ENCODE measurements at regions not wholly inside any gene's neighbourhood (a gene's known extent, or its start where the extent isn't known, plus 50 kb on each side); places are given as distances from the start of the nearest gene placed in this dataset.

DNA sequence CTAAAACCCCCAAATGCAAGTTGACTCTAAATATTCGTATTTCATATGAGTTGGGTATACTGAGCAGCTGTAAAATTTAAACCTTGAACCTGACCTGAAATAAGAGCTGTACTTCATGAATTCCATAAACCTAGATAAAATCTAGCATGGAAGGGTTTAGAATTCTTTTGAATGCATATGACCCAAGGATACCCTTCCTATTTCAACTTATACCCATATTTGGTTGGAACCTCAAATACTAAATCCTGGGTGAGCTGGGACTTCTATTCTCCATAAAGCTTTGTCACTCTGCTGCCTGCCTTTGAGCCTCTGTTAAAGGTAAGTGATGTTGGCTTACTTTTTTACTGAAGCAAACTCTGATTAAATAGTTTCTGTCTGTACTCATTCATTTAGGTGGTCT, 994.6 kb downstream of the SUCLG1 start (continued):
- TF ChIP-seq, protein P1, sequence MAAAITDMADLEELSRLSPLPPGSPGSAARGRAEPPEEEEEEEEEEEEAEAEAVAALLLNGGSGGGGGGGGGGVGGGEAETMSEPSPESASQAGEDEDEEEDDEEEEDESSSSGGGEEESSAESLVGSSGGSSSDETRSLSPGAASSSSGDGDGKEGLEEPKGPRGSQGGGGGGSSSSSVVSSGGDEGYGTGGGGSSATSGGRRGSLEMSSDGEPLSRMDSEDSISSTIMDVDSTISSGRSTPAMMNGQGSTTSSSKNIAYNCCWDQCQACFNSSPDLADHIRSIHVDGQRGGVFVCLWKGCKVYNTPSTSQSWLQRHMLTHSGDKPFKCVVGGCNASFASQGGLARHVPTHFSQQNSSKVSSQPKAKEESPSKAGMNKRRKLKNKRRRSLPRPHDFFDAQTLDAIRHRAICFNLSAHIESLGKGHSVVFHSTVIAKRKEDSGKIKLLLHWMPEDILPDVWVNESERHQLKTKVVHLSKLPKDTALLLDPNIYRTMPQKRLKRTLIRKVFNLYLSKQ (tag by site-specific recombination; IDR thresholded peaks at IDR 0.05; ENCODE audit: borderline replicate concordance) = no peak
- TF ChIP-seq REPIN1 (tag by site-specific recombination; IDR thresholded peaks at IDR 0.05; ENCODE audit: low read depth) = no peak
- TF ChIP-seq ZNF157 (tag by site-specific recombination; IDR thresholded peaks at IDR 0.05) = no peak
- no peak for TF ChIP-seq ZNF777 (tag by site-specific recombination; IDR thresholded peaks at IDR 0.05; ENCODE audit: borderline replicate concordance)
- TF ChIP-seq ZNF521 (tag by site-specific recombination; IDR thresholded peaks at IDR 0.05) = no peak
- TF ChIP-seq ZNF202 (tag by site-specific recombination; IDR thresholded peaks at IDR 0.05; ENCODE audit: borderline replicate concordance) = no peak
- no peak for TF ChIP-seq ZNF610 (tag by site-specific recombination; IDR thresholded peaks at IDR 0.05; ENCODE audit: borderline replicate concordance)
- TF ChIP-seq, protein P2, sequence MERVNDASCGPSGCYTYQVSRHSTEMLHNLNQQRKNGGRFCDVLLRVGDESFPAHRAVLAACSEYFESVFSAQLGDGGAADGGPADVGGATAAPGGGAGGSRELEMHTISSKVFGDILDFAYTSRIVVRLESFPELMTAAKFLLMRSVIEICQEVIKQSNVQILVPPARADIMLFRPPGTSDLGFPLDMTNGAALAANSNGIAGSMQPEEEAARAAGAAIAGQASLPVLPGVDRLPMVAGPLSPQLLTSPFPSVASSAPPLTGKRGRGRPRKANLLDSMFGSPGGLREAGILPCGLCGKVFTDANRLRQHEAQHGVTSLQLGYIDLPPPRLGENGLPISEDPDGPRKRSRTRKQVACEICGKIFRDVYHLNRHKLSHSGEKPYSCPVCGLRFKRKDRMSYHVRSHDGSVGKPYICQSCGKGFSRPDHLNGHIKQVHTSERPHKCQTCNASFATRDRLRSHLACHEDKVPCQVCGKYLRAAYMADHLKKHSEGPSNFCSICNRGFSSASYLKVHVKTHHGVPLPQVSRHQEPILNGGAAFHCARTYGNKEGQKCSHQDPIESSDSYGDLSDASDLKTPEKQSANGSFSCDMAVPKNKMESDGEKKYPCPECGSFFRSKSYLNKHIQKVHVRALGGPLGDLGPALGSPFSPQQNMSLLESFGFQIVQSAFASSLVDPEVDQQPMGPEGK (tag by site-specific recombination; IDR thresholded peaks at IDR 0.05) = no peak
- no peak for TF ChIP-seq KLF7 (tag by site-specific recombination; IDR thresholded peaks at IDR 0.05; ENCODE audit: borderline replicate concordance)
- TF ChIP-seq ZNF416 (tag by site-specific recombination; IDR thresholded peaks at IDR 0.05) = no peak
- TF ChIP-seq, protein P3, sequence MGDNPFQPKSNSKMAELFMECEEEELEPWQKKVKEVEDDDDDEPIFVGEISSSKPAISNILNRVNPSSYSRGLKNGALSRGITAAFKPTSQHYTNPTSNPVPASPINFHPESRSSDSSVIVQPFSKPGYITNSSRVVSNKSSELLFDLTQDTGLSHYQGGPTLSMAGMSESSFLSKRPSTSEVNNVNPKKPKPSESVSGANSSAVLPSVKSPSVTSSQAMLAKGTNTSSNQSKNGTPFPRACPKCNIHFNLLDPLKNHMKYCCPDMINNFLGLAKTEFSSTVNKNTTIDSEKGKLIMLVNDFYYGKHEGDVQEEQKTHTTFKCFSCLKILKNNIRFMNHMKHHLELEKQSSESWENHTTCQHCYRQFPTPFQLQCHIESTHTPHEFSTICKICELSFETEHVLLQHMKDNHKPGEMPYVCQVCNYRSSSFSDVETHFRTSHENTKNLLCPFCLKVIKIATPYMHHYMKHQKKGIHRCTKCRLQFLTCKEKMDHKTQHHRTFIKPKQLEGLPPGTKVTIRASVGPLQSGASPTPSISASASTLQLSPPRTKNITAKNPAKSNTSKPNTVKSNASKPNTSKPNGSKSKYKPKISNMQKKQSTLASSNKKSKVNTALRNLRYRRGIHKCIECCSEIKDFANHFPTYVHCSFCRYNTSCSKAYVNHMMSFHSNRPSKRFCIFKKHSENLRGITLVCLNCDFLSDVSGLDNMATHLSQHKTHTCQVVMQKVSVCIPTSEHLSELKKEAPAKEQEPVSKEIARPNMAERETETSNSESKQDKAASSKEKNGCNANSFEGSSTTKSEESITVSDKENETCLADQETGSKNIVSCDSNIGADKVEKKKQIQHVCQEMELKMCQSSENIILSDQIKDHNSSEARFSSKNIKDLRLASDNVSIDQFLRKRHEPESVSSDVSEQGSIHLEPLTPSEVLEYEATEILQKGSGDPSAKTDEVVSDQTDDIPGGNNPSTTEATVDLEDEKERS (tag by site-specific recombination; IDR thresholded peaks at IDR 0.05) = no peak
- TF ChIP-seq ZNF174 (tag by site-specific recombination; IDR thresholded peaks at IDR 0.05) = no peak
- no peak for TF ChIP-seq ZNF16 (tag by site-specific recombination; IDR thresholded peaks at IDR 0.05; ENCODE audit: low read depth)
- TF ChIP-seq, protein P4, sequence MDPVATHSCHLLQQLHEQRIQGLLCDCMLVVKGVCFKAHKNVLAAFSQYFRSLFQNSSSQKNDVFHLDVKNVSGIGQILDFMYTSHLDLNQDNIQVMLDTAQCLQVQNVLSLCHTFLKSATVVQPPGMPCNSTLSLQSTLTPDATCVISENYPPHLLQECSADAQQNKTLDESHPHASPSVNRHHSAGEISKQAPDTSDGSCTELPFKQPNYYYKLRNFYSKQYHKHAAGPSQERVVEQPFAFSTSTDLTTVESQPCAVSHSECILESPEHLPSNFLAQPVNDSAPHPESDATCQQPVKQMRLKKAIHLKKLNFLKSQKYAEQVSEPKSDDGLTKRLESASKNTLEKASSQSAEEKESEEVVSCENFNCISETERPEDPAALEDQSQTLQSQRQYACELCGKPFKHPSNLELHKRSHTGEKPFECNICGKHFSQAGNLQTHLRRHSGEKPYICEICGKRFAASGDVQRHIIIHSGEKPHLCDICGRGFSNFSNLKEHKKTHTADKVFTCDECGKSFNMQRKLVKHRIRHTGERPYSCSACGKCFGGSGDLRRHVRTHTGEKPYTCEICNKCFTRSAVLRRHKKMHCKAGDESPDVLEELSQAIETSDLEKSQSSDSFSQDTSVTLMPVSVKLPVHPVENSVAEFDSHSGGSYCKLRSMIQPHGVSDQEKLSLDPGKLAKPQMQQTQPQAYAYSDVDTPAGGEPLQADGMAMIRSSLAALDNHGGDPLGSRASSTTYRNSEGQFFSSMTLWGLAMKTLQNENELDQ (tag by site-specific recombination; IDR thresholded peaks at IDR 0.05; ENCODE audit: low read depth) = no peak
- no peak for TF ChIP-seq ZNF629 (tag by site-specific recombination; IDR thresholded peaks at IDR 0.05)

DNA sequence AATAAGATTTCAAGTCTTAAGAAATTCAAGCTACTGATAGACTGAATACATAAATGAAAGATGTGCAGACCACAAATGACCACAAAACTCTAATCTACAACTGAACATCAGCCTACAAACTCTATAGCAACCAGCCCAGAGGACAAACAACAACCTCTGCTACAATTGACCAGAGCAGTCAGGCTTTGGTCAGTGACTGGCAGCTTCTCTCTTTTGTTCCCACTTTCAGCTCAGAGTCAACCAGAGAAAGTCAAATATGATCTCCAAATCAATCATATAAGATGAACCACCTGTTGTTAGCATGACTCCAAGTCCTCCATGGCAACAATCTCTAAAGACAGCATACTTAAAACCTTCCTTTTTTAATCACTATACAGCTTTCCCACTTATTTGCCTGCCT, 996.2 kb downstream of the SUCLG1 start:
- H3K27ac ChIP-seq (ENCODE audit: extremely low read depth, low read depth, low read length) = no peak overlapping the region
- H3K9me3 ChIP-seq (ENCODE audit: control insufficient read depth, insufficient read depth, low read depth, low read length) = no peaks in the 10 kb centered on the region
- ChIA-PET CTCF (no interaction called here), POLR2A (no interaction called here)
- H3K4me3 ChIP-seq (ENCODE audit: low read depth, low read length) = no peak overlapping the region
- no peaks in the 10 kb centered on the region for H3K36me3 ChIP-seq (ENCODE audit: control insufficient read depth in 2 of 2, insufficient read depth in 1 of 2, low read length in 2 of 2)
- no peaks in the 10 kb centered on the region for H3K4me1 ChIP-seq (ENCODE audit: control insufficient read depth, insufficient read depth, low read length)
- TF ChIP-seq, protein P5, sequence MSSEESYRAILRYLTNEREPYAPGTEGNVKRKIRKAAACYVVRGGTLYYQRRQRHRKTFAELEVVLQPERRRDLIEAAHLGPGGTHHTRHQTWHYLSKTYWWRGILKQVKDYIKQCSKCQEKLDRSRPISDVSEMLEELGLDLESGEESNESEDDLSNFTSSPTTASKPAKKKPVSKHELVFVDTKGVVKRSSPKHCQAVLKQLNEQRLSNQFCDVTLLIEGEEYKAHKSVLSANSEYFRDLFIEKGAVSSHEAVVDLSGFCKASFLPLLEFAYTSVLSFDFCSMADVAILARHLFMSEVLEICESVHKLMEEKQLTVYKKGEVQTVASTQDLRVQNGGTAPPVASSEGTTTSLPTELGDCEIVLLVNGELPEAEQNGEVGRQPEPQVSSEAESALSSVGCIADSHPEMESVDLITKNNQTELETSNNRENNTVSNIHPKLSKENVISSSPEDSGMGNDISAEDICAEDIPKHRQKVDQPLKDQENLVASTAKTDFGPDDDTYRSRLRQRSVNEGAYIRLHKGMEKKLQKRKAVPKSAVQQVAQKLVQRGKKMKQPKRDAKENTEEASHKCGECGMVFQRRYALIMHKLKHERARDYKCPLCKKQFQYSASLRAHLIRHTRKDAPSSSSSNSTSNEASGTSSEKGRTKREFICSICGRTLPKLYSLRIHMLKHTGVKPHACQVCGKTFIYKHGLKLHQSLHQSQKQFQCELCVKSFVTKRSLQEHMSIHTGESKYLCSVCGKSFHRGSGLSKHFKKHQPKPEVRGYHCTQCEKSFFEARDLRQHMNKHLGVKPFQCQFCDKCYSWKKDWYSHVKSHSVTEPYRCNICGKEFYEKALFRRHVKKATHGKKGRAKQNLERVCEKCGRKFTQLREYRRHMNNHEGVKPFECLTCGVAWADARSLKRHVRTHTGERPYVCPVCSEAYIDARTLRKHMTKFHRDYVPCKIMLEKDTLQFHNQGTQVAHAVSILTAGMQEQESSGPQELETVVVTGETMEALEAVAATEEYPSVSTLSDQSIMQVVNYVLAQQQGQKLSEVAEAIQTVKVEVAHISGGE (tag by site-specific recombination; conservative IDR thresholded peaks at IDR 0.05; ENCODE audit: low read depth) = no peak
- TF ChIP-seq ZBTB1 (tag by site-specific recombination; IDR thresholded peaks at IDR 0.05) (no peak), ZNF133 (tag by site-specific recombination; IDR thresholded peaks at IDR 0.05) (no peak), ZNF629 (tag by site-specific recombination; IDR thresholded peaks at IDR 0.05) (no peak), ZNF530 (tag by site-specific recombination; IDR thresholded peaks at IDR 0.05; ENCODE audit: low read depth) (no peak), WT1 (tag by site-specific recombination; IDR thresholded peaks at IDR 0.05) (no peak), ZNF677 (tag by site-specific recombination; IDR thresholded peaks at IDR 0.05) (no peak), ZNF335 (tag by site-specific recombination; conservative IDR thresholded peaks at IDR 0.05) (no peak)
- TF ChIP-seq, protein P6, sequence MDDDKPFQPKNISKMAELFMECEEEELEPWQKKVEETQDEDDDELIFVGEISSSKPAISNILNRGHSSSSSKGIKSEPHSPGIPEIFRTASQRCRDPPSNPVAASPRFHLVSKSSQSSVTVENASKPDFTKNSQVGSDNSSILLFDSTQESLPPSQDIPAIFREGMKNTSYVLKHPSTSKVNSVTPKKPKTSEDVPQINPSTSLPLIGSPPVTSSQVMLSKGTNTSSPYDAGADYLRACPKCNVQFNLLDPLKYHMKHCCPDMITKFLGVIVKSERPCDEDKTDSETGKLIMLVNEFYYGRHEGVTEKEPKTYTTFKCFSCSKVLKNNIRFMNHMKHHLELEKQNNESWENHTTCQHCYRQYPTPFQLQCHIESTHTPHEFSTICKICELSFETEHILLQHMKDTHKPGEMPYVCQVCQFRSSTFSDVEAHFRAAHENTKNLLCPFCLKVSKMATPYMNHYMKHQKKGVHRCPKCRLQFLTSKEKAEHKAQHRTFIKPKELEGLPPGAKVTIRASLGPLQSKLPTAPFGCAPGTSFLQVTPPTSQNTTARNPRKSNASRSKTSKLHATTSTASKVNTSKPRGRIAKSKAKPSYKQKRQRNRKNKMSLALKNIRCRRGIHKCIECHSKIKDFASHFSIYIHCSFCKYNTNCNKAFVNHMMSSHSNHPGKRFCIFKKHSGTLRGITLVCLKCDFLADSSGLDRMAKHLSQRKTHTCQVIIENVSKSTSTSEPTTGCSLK (tag by site-specific recombination; IDR thresholded peaks at IDR 0.05) = no peak

All from HEK293 (cell line).